ENCODE measurements at regions not wholly inside any gene's neighbourhood (a gene's known extent, or its start where the extent isn't known, plus 50 kb on each side); places are given as distances from the start of the nearest gene placed in this dataset.
"Not testable (repeated sequence)": the region's sequence is repeated elsewhere in the genome, so short reads cannot be mapped to it uniquely, and the experiment has no call there.

DNA sequence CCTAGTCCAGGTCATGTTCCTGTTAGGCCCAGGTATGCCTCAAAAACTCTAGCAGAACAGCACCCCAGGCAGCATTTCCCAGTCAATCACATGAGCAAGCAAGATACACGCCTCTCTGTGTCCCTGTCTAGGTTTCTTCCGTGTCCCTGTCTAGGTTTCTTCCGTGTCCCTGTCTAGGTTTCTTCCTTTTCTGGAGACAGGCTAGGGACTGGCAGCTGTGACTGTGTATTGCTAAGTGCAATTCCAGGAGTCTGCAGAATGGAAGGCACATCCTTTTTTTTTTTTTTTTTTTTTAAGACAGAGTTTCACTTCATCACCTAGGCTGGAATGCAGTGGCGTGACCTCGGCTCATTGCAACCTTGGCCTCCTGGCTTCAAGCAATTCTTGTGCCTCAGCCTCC is 77.6 kb downstream of the SETD4 start:
- no peak for DNase-seq

DNA sequence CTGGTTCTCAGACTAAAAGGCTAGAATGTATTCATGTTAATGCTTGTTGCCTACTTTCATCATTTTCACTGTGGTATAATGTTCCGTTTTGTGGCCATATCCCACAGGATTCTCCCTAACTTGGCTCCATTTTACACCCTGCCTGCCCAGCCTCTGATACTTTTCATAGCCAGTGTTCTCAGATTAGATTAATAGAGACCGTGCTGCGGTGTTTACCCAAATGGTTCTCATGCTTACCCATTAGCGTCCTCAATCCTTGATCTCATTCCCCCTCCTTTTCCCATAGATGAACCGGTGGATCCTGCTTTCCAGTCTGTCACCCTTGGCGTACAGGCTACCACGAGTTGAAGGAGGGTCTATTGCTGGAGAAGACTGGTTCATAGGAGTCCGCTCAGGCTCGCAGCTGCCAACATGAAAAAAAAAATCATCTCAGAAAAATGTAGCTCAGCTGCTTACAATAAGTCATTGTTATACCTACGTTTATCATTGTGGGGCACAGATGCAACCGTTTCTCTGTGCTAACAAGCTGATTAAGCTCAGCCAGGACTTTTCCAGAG is 78.7 kb downstream of the SETD4 start:
- DNase-seq, result no peak

DNA sequence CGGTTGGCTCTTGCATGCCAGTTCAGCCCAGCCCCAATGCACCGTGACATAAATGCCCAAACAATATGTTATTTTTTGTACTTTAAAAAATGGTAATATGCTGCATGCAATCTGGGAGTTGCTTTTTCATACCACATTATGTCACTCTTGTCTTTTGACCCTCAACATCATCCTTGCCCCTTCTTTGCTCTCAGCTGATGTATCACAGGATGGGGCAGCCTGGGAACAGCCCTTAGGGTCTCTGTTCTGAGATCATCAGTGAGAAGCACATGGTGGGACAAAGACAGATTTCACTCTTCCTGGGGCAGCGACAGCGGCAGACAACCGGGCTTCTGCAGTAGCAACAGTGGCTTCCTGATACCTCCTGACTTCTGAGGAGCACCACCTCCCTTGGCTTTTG is 79.5 kb downstream of the SETD4 start:
- DNase-seq, result no peak

DNA sequence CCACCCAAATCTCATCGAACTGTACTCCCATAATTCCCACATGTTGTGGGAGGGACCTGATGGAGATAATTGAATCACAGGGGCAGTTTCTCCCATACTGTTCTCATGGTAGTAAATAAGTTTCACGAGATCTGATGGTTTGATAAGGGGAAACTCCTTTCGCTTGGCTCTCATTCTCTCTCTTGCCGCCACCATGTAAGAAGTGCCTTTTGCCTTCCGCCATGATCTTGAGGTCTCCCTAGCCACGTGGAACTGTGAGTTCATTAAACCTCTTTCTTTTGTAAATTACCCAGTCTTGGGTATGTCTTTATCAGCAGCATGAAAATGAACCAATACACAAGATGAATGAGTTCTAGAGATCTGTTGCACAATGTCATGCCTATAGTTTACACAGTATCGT is 82.5 kb downstream of the SETD4 start:
- not testable (repeated sequence) for DNase-seq

DNA sequence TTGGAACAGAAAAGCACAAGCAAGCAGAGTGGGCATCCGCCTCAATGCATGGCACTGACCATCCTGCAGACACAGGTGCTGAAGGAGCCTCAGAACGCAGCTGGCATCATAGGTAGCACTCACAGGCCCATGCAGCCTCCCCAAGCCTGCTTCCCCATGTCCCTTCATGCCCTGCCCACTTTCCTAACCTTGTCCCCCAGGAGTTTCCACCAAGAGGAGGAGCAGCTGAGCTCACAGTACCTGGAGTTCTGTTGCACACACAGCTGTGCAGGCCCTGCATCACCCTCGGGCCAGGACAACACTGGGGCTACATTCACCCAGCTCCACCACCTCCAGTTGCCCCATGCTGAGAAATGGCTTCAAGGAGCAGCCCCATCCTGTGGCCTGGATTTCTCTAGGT is 83.4 kb downstream of the SETD4 start:
- DNase-seq, result peak; percentile 60

DNA sequence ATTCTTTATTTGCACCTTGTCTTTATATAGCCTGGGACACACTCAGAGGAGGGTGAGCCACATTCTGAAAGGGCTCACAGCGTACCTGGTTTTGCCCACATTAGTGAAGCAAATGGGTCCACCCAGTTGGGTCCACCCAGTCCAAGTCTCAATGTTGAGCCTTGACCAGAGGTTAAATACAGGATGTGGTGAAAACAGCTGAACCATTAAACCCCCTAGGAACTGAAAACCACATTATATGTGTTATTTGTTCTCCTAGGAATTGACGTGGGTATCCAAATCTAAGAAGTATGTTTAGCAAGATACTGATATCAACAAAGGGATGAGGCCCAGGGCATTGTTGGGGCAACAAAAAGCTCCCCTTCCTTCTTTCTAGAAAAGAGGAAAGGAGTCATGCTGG is 83.8 kb downstream of the SETD4 start:
- peak; percentile 38 for DNase-seq

DNA sequence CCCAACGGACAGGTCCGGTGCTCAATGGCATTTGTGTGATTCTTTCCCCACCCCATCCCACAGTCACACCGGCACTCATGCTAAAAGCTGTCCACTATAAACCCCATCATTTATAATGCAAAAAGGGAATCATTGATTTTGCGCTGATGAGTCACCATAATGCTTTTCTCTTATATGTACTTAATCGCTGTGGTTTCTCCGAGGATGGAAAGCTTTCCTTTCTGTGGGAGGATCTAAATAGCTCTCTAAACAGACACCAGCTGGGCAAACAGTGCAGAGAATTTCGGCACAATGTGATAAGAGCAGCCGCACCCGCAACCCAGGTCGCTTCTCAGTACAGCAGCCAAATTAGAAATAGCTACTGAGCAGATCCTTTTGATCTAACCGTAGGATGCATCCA is 85.6 kb downstream of the SETD4 start:
- peak; percentile 98 for DNase-seq

DNA sequence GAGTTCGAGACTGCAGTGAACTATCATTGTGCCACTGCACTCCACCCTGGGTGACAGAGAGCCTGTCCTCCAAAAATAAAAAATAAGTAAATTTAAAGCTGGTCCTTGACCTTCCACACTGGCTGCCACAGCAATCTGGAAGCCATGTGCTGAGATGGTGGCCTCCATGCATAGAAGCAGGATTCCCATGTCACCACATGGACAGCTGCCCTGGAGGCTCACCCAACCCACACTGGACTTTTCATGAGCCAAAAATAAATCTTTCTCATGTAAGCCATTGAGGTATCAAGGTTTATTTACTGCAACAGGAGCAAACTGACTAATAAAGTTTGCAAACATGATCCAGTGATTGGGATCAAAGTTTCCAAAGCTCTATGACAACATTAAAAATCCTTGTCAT is 88.5 kb downstream of the SETD4 start:
- no peak for DNase-seq

DNA sequence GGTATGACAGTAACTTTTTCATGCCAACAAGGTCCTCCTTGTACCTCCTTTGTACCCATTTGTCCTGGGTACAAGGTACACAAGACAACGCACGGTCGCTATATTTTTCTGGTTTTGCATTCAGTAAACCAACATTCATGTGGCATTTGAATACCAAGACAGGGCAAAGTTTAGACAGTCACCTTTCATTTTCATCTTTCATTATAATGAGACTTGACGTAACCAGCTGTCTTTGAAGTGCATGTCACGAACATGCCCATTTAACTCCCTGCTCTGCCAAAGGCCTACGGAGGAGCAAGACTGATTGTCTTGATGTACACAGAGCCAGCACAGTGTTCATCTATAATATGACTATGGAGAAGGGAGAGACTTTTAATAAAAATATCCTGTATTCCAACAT is 91.0 kb downstream of the SETD4 start:
- no peak for DNase-seq

DNA sequence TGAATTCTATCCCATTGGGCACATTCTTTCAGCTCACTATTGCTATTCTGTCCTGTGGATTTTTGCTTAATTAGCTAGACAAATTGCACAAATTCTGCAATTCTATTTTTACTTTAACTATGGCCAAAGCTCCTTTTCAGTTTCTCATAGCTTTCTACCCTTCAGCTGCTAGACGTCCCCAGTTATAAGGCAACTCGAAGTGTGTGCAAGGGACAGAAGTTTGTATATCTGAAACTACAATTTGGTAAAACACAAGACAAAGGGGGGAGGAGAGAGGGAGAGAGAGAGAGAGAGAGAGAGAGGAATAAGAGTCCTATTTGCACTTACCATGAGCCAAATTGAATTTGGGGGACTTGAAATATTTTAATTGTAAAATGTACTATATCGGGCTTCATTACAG is 91.8 kb downstream of the SETD4 start:
- DNase-seq, result no peak

DNA sequence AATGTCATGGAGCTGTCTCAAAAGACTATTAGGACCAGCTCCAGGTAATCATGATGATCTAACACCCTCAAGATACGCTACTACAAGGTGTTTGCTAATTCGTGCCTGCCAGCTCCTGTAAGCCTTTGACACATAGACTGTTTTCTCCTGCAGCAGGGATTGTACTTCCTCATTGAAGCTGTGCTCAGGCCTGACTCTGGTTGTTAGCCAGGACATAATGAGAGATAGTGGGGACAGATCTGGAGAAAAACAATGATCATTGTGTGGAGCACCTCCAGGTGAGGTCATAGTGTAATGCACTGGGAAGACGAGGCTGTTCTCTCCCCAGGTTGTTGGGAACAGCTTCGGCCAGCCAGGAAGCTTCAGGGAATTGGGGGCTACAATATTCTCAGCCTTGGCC is 94.6 kb downstream of the SETD4 start:
- no peak for DNase-seq

DNA sequence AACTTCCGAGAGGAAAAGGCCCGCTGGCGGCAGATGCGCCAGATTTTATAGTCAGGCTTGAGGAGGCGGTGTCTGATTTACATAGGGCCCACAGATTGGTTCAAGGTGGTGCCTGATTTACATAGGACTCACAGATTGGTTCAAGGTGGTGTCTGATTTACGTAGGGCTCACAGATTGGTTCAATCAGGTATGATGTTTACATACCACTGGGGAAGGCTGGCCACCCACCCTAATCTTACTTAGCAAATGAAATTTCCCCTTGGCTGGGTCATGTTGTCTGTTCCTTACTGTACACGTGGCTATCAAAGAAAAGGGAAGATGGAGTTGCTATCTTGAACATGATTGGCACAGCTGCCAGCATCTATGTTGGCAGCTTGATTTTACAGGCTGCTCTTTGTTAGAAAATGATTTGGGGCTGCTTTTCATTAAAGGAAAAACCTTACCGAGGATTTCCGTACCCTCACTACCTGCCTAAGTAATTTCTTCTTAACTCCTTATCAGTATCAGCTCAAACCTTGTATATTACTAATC is 96.3 kb downstream of the SETD4 start:
- no peak for DNase-seq

DNA sequence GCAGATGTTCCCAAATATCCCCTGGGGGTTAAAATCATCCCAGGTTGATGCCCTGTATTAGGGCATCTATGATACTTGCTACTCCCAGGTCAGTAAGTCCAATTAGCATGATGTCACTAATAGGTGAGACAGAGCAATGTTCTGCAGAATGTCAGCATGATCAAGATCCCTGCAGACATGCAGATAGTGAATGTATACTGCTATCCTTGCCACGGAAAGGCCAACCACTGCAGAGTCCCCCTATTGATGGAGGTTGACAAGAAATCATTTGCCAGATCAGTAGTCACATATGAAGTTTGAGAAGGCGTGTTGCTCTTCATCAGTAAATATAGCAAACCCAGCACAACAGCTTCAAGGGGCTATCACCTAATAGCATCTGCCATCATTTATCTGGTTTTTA is 97.4 kb downstream of the SETD4 start:
- DNase-seq, result no peak

DNA sequence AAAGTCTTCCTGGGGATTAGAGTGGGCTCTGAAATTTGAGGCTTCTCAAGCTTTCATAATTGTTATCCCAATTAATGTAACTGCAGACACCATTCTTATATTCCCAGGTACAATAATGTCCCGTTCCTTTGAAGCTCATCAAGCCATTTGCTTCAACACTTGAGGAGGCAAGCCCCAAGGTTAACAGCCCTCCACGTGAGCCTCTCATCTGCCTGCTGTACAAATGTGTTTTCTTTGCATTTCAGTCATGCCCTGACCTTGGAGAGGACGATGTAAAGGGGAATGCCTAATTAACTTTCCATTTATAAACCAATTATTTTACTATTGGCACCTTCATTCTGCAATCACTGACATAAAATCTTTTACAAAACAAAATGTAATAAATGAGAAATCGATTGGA is 106.3 kb downstream of the SETD4 start:
- DNase-seq, result no peak

DNA sequence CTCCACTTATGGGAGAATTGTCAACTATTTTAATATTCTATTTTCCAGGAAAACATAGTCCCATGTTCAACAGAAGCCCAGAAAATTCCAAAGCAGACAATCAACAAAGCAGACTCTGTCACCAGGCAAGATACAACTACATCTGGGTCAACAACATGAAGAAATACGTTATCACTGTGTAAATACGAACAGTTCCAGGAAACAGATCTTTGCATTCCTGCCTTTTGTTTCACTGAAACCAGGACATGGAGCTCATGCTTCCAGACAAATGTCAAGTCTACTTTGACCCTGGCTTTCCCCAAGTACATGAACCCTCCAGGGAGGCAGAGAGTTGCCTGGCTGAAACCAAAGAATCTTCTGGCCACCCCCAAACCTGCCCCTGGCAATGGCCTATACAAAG is 106.7 kb downstream of the SETD4 start:
- peak; percentile 9 for DNase-seq

DNA sequence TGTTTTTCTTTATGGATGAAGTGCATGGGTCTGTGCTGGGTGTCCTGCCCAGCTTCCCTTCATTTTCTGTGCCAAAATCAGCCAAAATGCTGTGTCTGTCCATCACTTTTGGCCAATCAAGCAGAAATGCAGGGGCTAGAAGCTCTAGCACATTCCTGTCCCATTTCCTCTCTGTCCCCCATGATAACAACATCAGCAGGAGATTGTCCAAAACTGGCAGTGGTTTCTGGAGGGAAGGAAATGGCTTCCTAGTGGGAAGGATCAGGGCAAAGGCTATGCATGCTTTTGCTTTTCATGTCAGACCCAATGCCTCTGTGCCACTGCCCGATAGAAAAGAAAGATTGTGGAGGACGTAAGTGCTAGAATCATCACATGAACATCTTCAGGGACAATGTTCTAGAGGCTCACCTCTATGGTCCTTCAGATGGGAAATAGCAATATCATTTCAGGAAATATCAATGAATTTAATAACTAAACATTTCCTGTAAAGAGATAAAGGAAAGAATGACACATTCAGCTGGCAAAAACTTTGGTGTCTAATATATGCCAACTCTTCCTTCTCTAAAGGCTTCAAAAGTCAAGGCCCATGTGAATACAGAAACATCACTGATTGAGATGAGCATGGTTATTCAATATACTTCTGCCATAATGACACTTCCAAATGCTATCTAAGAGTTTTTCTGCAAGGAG is 107.5 kb downstream of the SETD4 start:
- DNase-seq, result no peak

DNA sequence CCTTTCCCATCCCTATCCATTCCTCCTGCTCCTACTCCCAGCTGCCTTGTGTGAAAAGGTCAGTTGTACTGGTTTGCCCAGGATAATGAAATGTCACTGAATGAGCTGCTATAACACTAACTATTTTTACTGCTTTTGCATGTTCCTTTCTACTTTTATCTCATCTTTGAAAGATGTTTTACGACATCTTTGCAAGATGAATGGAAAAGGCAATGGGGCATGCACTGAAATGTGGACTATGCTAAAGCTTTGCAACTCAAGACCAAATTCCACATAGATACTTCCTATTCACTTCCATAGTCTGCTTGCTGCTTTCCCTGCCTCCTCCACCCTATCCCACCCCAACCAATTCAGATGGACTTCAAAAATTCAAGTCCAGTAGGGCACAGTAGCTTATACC is 111.3 kb downstream of the SETD4 start:
- DNase-seq, result no peak

DNA sequence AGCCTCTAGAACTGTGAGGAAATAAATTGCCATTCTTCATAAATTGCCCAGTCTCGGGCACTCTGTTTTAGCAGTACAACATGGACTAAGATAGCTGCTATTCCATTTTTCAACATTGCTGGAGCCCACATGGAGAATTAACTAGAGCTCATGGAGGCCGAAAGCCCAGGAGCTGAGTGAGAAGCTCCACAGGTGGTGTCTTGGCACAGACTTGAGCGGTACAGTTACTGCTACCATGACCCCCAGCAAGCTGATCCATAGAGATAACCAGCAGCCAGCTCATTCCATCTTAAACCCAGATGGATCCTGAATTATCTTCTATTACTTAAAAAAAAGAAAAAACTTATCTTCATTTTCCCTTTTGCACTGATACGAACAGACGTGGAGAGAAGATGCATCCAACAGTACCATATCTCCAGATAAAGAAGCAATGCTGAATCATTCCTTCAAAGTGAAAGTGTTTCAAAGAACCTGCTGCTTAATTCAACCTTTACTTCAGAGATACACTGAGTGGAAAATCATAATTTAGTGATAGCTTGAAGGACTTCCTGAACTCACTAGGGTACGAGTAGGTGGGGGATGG is 115.1 kb downstream of the SETD4 start:
- DNase-seq, result no peak

DNA sequence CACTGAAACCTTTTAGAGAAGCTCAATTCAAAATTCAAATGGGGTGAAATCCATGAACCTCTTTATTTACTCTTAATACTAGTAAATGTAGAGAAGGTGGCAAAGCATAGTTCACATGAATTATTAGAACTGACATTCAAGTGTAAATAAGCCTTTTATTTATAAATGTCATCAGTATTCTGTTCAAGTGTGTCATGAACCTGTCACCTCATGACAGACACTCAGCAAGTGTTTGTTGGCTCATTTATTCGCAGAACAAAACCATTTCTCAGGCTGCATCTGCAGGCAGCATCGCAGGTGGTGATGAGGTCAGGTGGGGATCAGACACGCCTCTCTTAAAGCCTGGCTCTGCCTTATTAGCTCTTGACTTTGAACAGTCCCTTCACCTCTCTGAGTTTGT is 116.6 kb downstream of the SETD4 start:
- DNase-seq, result peak; percentile 70

DNA sequence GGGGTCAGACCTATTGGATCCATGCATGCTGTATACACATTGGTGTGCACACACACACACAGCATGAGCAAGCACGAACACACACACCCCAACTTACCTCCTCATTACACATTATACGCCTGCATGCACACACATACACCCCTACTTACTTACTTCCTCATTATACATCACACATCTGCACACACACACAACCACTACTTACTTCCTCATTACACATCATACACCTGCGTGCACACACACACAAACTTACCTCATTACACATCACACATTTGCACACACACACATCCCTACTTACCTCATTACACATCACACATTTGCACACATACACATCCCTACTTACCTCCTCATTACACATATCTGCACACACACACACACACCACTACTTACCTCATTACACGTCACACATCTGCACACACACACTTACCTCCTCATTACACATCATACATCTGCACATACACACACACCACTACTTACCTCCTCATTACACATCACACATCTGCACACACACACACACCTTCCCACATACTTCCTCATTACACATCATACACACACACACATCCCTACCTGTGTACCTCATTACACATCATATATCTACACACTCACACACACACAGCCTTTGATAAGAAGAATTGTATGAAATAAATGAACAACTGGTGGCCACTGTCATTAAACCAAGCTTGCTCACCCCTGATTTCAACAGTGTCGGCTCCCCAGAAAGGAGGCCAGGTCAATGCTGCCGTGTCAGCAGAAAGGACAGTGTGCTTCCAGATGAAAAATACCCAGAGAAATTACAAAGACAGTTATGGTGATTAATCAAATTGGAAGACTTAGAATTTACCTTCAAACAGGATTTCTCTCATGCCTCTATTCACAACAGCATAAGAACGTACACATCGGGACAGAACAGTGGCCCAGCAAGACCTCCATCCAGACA is 117.8 kb downstream of the SETD4 start:
- no peak for DNase-seq

DNA sequence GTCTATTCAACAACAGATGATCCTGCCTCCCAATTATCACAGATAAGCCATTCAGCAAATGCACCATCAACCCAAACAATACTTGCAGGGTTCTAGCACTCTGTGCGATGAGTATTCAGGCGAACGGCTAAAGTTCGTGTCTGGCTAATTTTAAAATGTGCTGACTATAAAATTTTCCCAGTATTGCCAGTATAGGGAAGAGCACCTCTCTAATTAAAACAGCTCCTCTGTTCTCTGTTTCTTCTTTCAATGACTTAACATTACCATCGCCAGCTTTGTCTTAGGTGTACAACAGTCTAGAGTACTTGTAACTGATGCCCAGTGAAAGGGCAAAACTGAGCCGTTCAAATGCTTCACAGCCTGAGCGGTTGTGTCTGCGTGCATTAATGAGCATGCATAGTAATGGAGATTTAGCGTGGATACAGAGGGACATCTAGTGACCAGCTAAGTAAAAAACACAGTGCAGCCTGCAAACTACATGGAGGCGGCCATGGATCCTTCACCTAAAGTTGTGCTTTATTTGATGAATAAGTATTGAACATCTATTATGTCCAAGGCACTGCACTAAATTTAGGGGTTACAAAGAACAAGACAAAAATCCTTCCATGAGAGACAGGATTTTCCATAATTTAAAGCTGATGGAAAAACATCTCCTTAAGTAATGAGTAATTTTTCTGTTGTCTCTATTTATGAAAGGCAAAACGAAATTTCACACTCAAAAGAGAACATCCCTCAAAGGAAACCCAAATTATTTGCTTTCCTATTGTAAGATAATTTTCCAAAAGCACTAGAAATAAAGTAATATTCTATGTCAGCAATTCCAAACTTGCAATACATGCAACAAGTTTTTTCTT is 120.0 kb downstream of the SETD4 start:
- DNase-seq, result peak; percentile 66

DNA sequence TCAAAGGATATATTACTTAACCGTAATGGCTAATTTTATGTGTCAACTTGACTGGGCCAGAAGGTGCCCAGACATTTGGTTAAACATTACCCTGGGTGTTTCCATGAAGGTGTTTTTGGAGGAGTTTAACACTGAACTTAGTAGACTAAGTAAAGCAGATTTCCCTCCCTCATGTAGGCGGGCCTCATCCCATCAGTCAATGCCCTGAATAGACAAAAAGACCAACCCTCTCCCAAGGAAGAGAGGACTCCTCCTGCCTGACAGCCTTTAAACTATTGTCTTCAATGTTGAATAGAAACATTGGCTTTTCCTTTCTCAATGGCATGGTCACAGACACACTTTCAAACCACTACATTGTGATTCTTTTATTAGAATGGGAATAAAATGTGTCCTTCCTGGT is 121.9 kb downstream of the SETD4 start:
- no peak for DNase-seq

DNA sequence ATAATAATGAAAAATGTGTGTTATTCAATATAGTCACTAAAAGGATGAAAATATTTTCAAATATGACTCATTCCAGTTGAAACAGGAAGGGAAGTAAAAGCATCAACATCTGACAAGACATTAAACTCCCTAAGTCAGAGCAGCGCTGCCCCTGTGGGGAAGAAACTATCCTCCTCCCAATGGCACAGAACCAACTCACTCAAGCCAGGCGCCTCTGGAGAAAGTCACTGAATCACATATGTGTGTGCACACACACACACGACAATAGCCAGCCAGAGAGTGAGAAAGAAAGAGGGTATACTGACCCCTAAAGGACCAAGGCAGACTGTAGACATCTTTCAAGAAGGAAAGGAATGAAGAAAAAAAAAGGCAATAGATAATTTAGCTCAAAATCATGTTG is 126.9 kb downstream of the SETD4 start:
- no peak for DNase-seq
